ENCODE measurements at regions not wholly inside any gene's neighbourhood (a gene's known extent, or its start where the extent isn't known, plus 50 kb on each side); places are given as distances from the start of the nearest gene placed in this dataset.

DNA sequence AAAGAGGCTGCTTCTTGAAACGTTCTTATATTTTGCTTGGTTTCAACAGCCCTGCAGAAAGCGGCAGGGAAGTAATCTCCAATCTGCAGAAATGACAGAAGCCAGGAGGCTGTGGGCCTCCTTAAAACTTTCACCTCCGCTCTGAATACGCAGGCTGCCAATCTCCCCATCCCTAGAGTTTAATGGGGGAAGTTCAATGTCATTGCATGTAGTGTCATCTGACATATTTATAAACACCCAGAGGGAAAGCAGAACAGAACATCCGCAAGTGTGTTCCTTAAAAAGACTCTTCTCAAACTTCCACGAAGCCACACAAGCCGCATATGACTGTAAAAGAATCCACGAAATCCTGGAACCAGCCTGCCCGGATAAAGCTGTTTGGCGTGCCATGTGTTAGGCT, 148.8 kb upstream of the TBL1X start:
- DNase-seq (no peak), ATAC-seq (no peak)
- no peak overlapping the region for H3K4me3 ChIP-seq
- H3K36me3 ChIP-seq (ENCODE audit: insufficient read depth in 1 of 2, low read depth in 1 of 2): no peaks in the 10 kb centered on the region
- H3K27me3 ChIP-seq (ENCODE audit: insufficient read depth in 3 of 3, low read length in 2 of 3): no peaks in the 10 kb centered on the region
- no peak overlapping the region for H3K27ac ChIP-seq
- H3K9me3 ChIP-seq: no peaks in the 10 kb centered on the region
- TF ChIP-seq, protein P1, sequence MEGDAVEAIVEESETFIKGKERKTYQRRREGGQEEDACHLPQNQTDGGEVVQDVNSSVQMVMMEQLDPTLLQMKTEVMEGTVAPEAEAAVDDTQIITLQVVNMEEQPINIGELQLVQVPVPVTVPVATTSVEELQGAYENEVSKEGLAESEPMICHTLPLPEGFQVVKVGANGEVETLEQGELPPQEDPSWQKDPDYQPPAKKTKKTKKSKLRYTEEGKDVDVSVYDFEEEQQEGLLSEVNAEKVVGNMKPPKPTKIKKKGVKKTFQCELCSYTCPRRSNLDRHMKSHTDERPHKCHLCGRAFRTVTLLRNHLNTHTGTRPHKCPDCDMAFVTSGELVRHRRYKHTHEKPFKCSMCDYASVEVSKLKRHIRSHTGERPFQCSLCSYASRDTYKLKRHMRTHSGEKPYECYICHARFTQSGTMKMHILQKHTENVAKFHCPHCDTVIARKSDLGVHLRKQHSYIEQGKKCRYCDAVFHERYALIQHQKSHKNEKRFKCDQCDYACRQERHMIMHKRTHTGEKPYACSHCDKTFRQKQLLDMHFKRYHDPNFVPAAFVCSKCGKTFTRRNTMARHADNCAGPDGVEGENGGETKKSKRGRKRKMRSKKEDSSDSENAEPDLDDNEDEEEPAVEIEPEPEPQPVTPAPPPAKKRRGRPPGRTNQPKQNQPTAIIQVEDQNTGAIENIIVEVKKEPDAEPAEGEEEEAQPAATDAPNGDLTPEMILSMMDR (IDR thresholded peaks at IDR 0.05): no peak
- WGBS, 3 donors: 65 to 79% (median 71%) methylated on average over 10 of the region's 10 CpGs
- intact Hi-C loops (cut with DNase I): no loop called here
- no peaks in the 10 kb centered on the region for H3K4me1 ChIP-seq

GRCh38 chrX:9317176-9317575, 147.7 kb upstream of the TBL1X start:
- no peaks in the 10 kb centered on the region for H3K27me3 ChIP-seq (ENCODE audit: insufficient read depth in 3 of 3, low read length in 2 of 3)
- H3K4me3 ChIP-seq: no peak overlapping the region
- H3K36me3 ChIP-seq (ENCODE audit: insufficient read depth in 1 of 2, low read depth in 1 of 2): no peaks in the 10 kb centered on the region
- H3K9me3 ChIP-seq: no peaks in the 10 kb centered on the region
- DNase-seq: no peak
- TF ChIP-seq, protein P1 (IDR thresholded peaks at IDR 0.05): no peak
- no peak overlapping the region for H3K27ac ChIP-seq
- ATAC-seq: no peak
- H3K4me1 ChIP-seq: no peaks in the 10 kb centered on the region
- intact Hi-C loops (cut with DNase I): no loop called here
- WGBS, 3 donors: 45 to 56% (median 53%) methylated on average over 5 to 7 of the region's 7 CpGs

- H3K4me1 ChIP-seq: no peaks in the 10 kb centered on the region
- DNase-seq (no peak), ATAC-seq (no peak)
- WGBS, 3 donors: 42 to 84% (median 55%) methylated on average over 3 of the region's 3 CpGs
- no peak overlapping the region for H3K4me3 ChIP-seq
- TF ChIP-seq, protein P1 (IDR thresholded peaks at IDR 0.05): no peak
- H3K27me3 ChIP-seq (ENCODE audit: insufficient read depth in 3 of 3, low read length in 2 of 3): no peaks in the 10 kb centered on the region
- H3K36me3 ChIP-seq (ENCODE audit: insufficient read depth in 1 of 2, low read depth in 1 of 2): no peaks in the 10 kb centered on the region
- H3K9me3 ChIP-seq: no peaks in the 10 kb centered on the region
- H3K27ac ChIP-seq: no peak overlapping the region
- intact Hi-C loops (cut with DNase I): no loop called here
Observed at GRCh38 chrX:9318213-9318612, 146.6 kb upstream of the TBL1X start.

- DNase-seq: no peak
- Histone ChIP-seq H3K27me3 (ENCODE audit: insufficient read depth in 3 of 3, low read length in 2 of 3) (no peaks in the 10 kb centered on the region), H3K4me1 (no peaks in the 10 kb centered on the region), H3K36me3 (ENCODE audit: insufficient read depth in 1 of 2, low read depth in 1 of 2) (no peaks in the 10 kb centered on the region), H3K27ac (no peak overlapping the region), H3K4me3 (no peak overlapping the region), H3K9me3 (no peaks in the 10 kb centered on the region)
- TF ChIP-seq, protein P1 (IDR thresholded peaks at IDR 0.05): no peak
- no peak for ATAC-seq
- intact Hi-C loops (cut with DNase I): no loop called here
- 80 to 89% (median 85%) methylated on average over 14 of the region's 14 CpGs for WGBS, 3 donors
Observed at GRCh38 chrX:9318766-9319165, 146.1 kb upstream of the TBL1X start.

- H3K27ac ChIP-seq: no peak overlapping the region
- 61 to 83% (median 76%) methylated on average over 7 of the region's 7 CpGs for WGBS, 3 donors
- H3K27me3 ChIP-seq (ENCODE audit: insufficient read depth in 3 of 3, low read length in 2 of 3): no peaks in the 10 kb centered on the region
- TF ChIP-seq, protein P1 (IDR thresholded peaks at IDR 0.05): no peak
- no peak for DNase-seq
- H3K36me3 ChIP-seq (ENCODE audit: insufficient read depth in 1 of 2, low read depth in 1 of 2): no peaks in the 10 kb centered on the region
- H3K4me3 ChIP-seq: no peak overlapping the region
- H3K9me3 ChIP-seq: no peaks in the 10 kb centered on the region
- no peaks in the 10 kb centered on the region for H3K4me1 ChIP-seq
- intact Hi-C loops (cut with DNase I): no loop called here
- ATAC-seq: no peak
Observed at GRCh38 chrX:9320940-9321339, 143.9 kb upstream of the TBL1X start.

All from psoas muscle (tissue), 7 donors.